ENCODE measurements at regions not wholly inside any gene's neighbourhood (a gene's known extent, or its start where the extent isn't known, plus 50 kb on each side); places are given as distances from the start of the nearest gene placed in this dataset.

DNA sequence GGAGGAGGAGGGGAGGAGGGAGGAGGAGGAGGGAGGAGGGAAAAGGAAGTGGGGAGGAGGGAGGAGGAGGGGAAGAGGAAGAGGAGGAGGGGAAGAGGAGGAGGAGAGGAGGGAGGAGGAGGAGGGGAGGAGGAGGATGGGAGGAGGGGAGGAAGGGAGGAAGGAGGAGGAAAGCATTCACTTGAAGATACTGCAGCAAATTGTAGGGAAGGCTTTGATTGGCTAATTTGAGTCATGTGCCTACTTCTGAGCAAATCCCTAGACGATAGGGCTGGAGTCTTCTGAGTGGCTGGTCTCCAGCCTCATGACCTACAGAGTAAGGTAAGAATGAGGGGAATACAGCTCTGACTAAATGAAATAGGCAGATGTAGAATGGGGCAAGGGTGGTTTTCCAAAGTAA, 783.2 kb upstream of the RBFOX1 start:
- no peak for DNase-seq (ENCODE audit: low read depth, low spot score)
- BruUV-seq (replicated peaks) = no TSS peak
- no peak overlapping the region for H3K27ac ChIP-seq (ENCODE audit: insufficient read depth, low read depth, low read length)
- H2AFZ ChIP-seq (ENCODE audit: low read depth, low read length) = no peak overlapping the region
- FAIRE-seq = no peak
- dilution Hi-C loops (cut with MboI; ENCODE audit: extremely low pct_ligation_motif_present, low sequenced_read_pairs) (no loop called here), intact Hi-C loops (cut with micrococcal nuclease) (no loop called here)
- ChIA-PET CTCF (no interaction called here), POLR2A (no interaction called here)
- H3K4me2 ChIP-seq (ENCODE audit: insufficient read depth, low read length) = no peak overlapping the region
- H3K9me3 ChIP-seq (replicated peaks; ENCODE audit: control insufficient read depth, insufficient read depth, low read length) = peaks cover 3% of the 10 kb centered on the region
- no peak for TF ChIP-seq POLR2A (IDR thresholded peaks at IDR 0.05; ENCODE audit: low read depth, low read length)
- TF ChIP-seq FOS (IDR thresholded peaks at IDR 0.05; ENCODE audit: borderline replicate concordance, insufficient read depth, low read length) = no peak
- TF ChIP-seq, protein P1, sequence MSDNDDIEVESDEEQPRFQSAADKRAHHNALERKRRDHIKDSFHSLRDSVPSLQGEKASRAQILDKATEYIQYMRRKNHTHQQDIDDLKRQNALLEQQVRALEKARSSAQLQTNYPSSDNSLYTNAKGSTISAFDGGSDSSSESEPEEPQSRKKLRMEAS (IDR thresholded peaks at IDR 0.05; ENCODE audit: insufficient read depth, insufficient read length) = no peak
- no peak for TF ChIP-seq GATA2 (IDR thresholded peaks at IDR 0.05; ENCODE audit: insufficient read depth, insufficient read length, low read depth, low read length)
- no peak for TF ChIP-seq EZH2 (IDR thresholded peaks at IDR 0.05; ENCODE audit: borderline replicate concordance, low read depth, low read length, severe bottlenecking)
- TF ChIP-seq MYC (IDR thresholded peaks at IDR 0.05; ENCODE audit: low read depth, low read length) = no peak
- TF ChIP-seq, protein P2, sequence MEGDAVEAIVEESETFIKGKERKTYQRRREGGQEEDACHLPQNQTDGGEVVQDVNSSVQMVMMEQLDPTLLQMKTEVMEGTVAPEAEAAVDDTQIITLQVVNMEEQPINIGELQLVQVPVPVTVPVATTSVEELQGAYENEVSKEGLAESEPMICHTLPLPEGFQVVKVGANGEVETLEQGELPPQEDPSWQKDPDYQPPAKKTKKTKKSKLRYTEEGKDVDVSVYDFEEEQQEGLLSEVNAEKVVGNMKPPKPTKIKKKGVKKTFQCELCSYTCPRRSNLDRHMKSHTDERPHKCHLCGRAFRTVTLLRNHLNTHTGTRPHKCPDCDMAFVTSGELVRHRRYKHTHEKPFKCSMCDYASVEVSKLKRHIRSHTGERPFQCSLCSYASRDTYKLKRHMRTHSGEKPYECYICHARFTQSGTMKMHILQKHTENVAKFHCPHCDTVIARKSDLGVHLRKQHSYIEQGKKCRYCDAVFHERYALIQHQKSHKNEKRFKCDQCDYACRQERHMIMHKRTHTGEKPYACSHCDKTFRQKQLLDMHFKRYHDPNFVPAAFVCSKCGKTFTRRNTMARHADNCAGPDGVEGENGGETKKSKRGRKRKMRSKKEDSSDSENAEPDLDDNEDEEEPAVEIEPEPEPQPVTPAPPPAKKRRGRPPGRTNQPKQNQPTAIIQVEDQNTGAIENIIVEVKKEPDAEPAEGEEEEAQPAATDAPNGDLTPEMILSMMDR (IDR thresholded peaks at IDR 0.05; ENCODE audit: extremely low read depth in 1 of 2, insufficient read depth in 1 of 2, low read depth in 1 of 2, low read length in 2 of 2) = no peak
- no peak for TF ChIP-seq JUN (IDR thresholded peaks at IDR 0.05; ENCODE audit: borderline replicate concordance, insufficient read depth, insufficient read length, low read depth)
- H3K36me3 ChIP-seq (ENCODE audit: control insufficient read depth in 2 of 2, extremely low read depth in 1 of 2, insufficient read depth in 2 of 2, low read length in 2 of 2) = no peaks in the 10 kb centered on the region
- H3K4me3 ChIP-seq (replicated peaks in 1 of 3; ENCODE audit: insufficient read depth in 1 of 3, low read depth in 1 of 3, low read length in 3 of 3) = no peak overlapping the region
- H3K27me3 ChIP-seq (ENCODE audit: control insufficient read depth in 2 of 2, insufficient read depth in 2 of 2, low read length in 2 of 2) = no peaks in the 10 kb centered on the region
- H3K4me1 ChIP-seq (ENCODE audit: control insufficient read depth, extremely low read depth, insufficient read depth, low read length) = no peaks in the 10 kb centered on the region
- H3K79me2 ChIP-seq (ENCODE audit: control insufficient read depth, insufficient read depth, low read length) = no peaks in the 10 kb centered on the region
- H3K9ac ChIP-seq (replicated peaks; ENCODE audit: extremely low read depth, insufficient read depth, low read length) = no peak overlapping the region
- no peaks in the 10 kb centered on the region for H4K20me1 ChIP-seq (replicated peaks; ENCODE audit: control insufficient read depth, extremely low read depth, insufficient read depth, low read length)
- no peaks in the 10 kb centered on the region for H3K9me1 ChIP-seq (replicated peaks; ENCODE audit: control insufficient read depth, extremely low read depth, insufficient read depth, low read length)
